AG08395 (cell line): ENCODE measurements at regions not wholly inside any gene's neighbourhood (a gene's known extent, or its start where the extent isn't known, plus 50 kb on each side); places are given as distances from the start of the nearest gene placed in this dataset.

ENCODE experiments used
- DNase-seq: peaks from one replicate; pipeline ENCODE4 v3.0.0; 2012; ENCODE audit warnings: mixed read lengths, low spot score

DNA sequence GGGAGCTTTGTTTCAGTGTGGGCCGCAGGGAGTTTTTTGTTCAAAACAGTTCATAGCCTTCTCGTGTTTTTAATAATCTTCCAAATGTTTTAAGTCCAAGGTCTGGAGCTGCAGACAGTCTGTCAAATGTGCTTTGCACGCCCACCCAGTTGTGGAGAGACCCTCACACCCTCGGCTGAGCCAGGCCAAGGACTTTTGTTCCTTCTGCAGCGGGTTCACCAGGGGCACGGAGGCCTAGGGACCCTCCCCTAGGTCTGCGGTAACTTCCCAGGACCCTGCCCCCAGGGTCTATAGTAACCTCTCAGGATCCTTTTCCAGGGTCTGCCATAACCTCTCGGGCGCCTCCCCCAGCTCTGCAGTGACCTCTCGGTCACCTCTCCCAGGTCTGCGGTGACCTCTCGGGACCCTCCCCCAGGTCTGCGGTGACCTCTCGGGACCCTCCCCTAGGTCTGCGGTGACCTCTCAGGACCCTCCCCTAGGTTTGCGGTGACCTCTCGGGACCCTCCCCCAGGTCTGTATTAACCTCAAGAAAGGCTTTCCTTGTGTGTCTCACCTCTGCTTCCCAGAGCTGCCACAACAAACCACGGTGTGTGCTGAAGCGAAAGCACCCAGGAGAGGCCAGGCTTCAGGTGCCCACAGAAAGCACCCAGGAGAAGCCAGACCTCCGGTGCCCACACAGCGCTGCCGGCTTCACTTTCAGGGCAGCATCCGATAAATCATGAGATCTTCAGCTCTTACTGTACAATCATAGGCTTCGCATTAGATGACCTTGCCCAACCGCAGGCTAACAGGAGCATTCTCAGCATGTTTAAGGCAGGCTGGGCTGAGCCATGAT lies 301.9 kb upstream of the SALL3 start:
- DNase-seq: no peak

DNA sequence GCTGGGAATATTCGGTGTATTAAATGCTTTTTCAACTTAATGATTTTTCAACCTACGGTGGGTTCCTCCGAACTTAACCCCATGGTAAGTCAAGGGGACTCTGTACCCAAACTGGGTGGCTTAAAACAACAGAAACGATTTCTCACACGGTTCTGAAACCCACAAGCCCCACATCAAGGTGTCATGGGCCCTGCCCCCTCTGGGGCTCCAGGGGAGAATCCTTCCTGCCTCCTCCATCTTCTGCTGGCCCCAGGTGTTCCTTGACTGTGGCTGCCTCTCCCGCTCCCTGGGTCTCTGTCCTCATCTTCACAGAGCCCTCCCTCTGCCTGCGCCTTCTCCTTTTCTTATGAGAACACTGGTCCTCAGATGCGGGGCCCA lies 301.3 kb upstream of the SALL3 start:
- no peak for DNase-seq

DNA sequence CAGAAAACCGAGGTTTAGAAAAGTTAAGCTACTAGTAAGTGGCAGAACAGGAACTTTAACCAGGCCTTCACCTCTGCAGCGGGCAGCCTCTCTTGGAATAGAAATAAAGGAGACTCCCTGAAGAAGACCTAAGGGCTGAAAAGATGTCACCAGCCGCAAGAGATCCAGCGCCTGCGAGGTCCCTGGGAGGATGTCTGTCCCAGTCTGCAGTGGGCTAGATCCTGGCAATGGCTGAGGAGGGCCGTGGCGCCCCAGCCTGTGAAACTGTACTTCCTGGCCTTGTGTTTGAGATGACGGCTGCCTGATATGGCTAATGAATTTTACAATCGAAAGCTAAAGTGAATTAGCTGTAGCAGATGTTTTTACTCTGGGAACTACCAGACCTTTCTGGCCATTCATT lies 300.6 kb upstream of the SALL3 start:
- no peak for DNase-seq

GRCh38 chr18:78679613-78680260 lies 299.9 kb upstream of the SALL3 start:
- no peak for DNase-seq

DNA sequence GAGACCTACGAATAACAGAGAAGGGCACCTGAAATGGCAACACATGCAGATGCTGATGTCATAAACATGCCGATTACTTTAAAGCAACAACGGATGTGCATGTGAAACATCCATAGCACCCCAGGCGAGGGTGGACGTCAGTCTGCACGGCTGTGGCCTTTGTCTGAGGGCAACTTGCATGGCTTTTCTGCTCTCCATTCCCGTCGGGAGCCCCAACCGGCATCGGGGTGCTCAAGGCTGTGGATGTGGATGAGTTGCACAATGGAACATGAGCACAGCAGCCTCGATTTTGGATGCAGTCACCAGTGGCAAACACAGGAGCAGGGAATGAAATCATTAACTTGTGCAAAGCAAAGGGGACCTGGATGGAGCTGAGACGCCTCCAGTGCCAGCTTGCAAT lies 298.2 kb upstream of the SALL3 start:
- DNase-seq: no peak

DNA sequence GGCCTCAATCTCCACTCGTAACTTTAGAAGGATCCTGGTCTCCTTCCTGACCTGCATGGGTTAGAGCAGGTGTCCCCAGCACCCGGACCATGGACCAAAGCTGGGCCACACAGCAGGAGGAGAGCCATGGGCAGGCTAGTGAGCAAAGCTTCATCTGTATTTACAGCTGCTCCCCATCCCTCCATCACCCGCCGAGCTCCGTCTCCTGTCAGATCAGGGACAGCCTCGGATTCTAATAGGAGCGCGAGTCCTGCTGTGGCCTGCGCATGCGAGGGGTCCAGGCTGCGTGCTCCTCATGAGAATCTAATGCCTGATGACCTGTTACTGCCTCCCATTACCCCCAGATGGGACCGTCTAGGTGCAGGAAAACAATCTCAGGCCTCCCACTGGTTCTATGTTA lies 297.7 kb upstream of the SALL3 start:
- DNase-seq: no peak

DNA sequence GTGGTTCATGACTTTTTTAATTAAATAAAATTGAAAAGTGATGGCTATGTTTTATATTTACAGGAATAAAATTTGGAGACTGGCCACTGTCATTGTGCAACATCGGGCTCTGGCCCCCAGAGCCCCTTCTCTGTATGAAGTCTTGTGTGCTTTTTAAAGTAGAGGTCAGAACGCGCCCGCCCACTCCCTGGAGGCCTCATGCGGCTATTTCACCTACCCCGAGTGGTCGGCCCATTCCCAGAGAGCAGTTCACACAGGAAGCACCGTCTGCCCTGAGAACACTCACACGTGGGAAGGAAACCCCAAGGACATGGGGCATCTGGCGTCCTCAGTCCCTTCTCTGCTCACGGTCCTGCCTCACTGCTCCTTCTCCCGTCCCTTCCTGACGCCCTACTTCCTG lies 296.9 kb upstream of the SALL3 start:
- DNase-seq: no peak

GRCh38 chr18:78683191-78684010 lies 296.2 kb upstream of the SALL3 start:
- no peak for DNase-seq

DNA sequence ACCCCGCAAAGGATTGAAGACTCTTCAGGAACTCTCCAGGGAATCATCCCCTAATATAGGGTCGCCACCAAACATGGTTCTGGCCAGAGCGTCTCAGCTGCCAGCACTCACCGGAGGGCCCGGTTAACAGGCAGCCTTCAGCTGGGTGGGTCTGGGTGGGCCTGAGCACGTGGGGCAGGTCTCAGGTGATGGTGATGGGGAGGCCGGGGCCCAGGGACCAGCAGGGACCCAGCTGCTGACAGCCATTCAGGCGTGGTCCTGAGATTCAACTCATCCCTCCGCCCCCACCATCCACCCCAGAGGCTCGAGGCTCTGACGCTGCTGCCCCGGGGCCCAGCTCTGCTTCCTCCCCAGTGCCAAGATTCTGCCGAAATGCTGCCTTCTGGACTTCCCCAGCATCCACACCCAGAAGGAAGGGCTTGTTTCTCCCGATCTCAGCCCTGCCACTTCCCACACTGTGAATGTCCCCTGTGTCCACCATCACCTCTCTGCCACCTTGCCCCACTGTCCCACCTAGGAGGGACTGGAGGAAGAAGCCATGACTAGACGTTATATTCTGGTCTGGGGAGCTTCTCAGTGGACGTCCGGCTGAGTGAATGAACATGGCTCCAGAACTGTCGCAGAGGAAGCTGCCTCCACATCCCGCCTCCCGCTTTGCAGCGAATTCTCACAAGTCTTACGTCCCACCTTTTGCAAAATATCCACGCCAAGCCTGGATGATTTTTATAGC lies 294.2 kb upstream of the SALL3 start:
- DNase-seq: no peak

GRCh38 chr18:78685980-78686530 lies 293.6 kb upstream of the SALL3 start:
- DNase-seq: no peak

- no peak for DNase-seq
These were observed 292.5 kb upstream of the SALL3 start for GRCh38 chr18:78686976-78687685.

GRCh38 chr18:78687736-78688135 lies 291.9 kb upstream of the SALL3 start:
- no peak for DNase-seq

- no peak for DNase-seq
These were observed 291.4 kb upstream of the SALL3 start for GRCh38 chr18:78688249-78688648.

GRCh38 chr18:78688916-78689315 lies 290.7 kb upstream of the SALL3 start:
- no peak for DNase-seq

- no peak for DNase-seq
These were observed 290.0 kb upstream of the SALL3 start for GRCh38 chr18:78689606-78690005.

DNA sequence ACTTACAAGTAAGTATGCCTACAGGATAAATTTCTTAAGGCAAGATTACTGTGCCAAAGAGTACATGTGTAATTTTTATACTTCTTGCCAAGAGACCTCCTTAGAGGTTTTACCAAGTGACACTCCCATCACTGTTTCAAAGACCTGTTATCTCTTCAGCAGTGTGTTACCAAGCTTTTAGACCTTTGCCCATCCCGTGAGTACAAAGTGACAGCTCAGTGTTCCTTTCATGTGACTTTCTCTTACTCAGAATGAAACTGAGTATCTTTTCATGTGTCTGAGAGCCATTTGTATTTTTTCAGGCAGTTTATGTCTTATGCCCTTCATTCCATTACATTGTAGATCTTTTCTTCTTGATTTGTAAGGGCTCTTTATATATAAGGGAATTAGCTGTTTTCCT lies 287.5 kb upstream of the SALL3 start:
- DNase-seq: no peak

- no peak for DNase-seq
These were observed 286.2 kb upstream of the SALL3 start for GRCh38 chr18:78693429-78693828.

- DNase-seq: no peak
These were observed 282.8 kb upstream of the SALL3 start for GRCh38 chr18:78696698-78697435.

DNA sequence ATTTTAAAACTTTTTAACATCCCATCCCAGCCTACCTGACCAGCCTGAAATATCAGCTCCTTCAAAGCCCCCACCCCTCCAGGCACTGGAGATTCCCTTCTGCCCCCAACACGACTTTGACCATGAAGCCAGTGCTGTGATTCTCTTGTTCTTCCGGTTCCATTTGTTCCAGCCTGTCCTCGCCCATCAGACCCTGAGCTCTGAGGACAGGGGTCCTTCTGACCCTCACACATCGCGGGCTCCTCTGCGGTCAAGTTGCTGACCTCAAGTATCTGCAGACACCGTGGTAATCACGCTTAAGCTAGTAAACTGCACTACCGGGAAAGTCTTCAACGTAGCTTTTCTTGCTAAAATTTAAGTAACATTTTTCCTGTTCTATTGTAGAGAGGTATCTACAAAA lies 282.2 kb upstream of the SALL3 start:
- DNase-seq: no peak

GRCh38 chr18:78698914-78699313 lies 280.7 kb upstream of the SALL3 start:
- no peak for DNase-seq

GRCh38 chr18:78699499-78699898 lies 280.1 kb upstream of the SALL3 start:
- DNase-seq: no peak
